GM23338 (cell line): ENCODE measurements at regions not wholly inside any gene's neighbourhood (a gene's known extent, or its start where the extent isn't known, plus 50 kb on each side); places are given as distances from the start of the nearest gene placed in this dataset.

Experiments used
- ATAC-seq: fragments of 200-7000 bp; cut with Tn5 transposase; 3 replicates; pipeline ENCODE4 v1.9.1; 2020
- DNase-seq: peaks from one replicate; pipeline ENCODE4 v3.0.0-alpha.2; 2015; ENCODE audit warnings: low spot score
- H2AFZ ChIP-seq: fragments of 200-600 bp; sonication (generic); 2 replicates; pipeline ENCODE4 v1.8.0; 2016; ENCODE audit warnings: antibody characterized with exemption, mild to moderate bottlenecking, moderate library complexity
- H3F3A ChIP-seq: fragments of 200-600 bp; sonication (generic); replicated peaks from 2 replicates; pipeline ENCODE4 v1.8.0; 2017; ENCODE audit warnings: antibody characterized with exemption, mixed run types, low read depth
- H3K27ac ChIP-seq: fragments of 200-600 bp; sonication (generic); 2 replicates; pipeline ENCODE4 v1.6.1; 2016; ENCODE audit warnings: low read depth
- H3K27me3 ChIP-seq: fragments of 200-600 bp; sonication (generic); 2 replicates; pipeline ENCODE4 v1.8.0; 2016; ENCODE audit warnings: mild to moderate bottlenecking, mixed run types, moderate library complexity; ENCODE audit not compliant: insufficient read depth
- H3K36me3 ChIP-seq: fragments of 200-600 bp; sonication (generic); 2 replicates; pipeline ENCODE4 v1.8.0; 2016; ENCODE audit warnings: mild to moderate bottlenecking; ENCODE audit not compliant: insufficient read depth
- H3K4me1 ChIP-seq: fragments of 200-600 bp; sonication (generic); 2 replicates; pipeline ENCODE4 v1.8.0; 2016; ENCODE audit warnings: mild to moderate bottlenecking, moderate library complexity; ENCODE audit not compliant: insufficient read depth
- H3K4me2 ChIP-seq: fragments of 200-600 bp; sonication (generic); 2 replicates; pipeline ENCODE4 v1.7.1; 2017; ENCODE audit warnings: mixed run types
- H3K4me3 ChIP-seq: fragments of 200-600 bp; sonication (generic); 2 replicates; pipeline ENCODE4 v1.6.1; 2016; ENCODE audit warnings: mixed run types
- H3K79me2 ChIP-seq: fragments of 200-600 bp; sonication (generic); replicated peaks from 2 replicates; pipeline ENCODE4 v1.8.0; 2017; ENCODE audit warnings: mild to moderate bottlenecking; ENCODE audit not compliant: insufficient read depth
- H3K9me2 ChIP-seq: fragments of 200-600 bp; sonication (generic); 2 replicates; pipeline ENCODE4 v1.8.0; 2017; ENCODE audit not compliant: insufficient read depth
- H4K20me1 ChIP-seq: fragments of 200-600 bp; sonication (generic); replicated peaks from 2 replicates; pipeline ENCODE4 v1.8.0; 2017; ENCODE audit warnings: mild to moderate bottlenecking; ENCODE audit not compliant: insufficient read depth
- H3K27ac Mint-ChIP-seq: 2 replicates; pipeline ENCODE4 v1.8.0; 2020; ENCODE audit warnings: inconsistent platforms, mild to moderate bottlenecking, moderate library complexity, mixed read lengths
- H3K27me3 Mint-ChIP-seq: 3 replicates; pipeline ENCODE4 v1.8.0; 2022; ENCODE audit warnings: low read depth, mild to moderate bottlenecking, moderate library complexity, mixed read lengths, inconsistent platforms; ENCODE audit not compliant: insufficient read depth, poor library complexity
- H3K36me3 Mint-ChIP-seq: 3 replicates; pipeline ENCODE4 v1.8.0; 2021; ENCODE audit warnings: low read depth, mild to moderate bottlenecking, inconsistent platforms, moderate library complexity, mixed read lengths
- H3K4me1 Mint-ChIP-seq: 3 replicates; pipeline ENCODE4 v1.8.0; 2020; ENCODE audit warnings: mild to moderate bottlenecking, inconsistent platforms, mixed read lengths
- H3K4me3 Mint-ChIP-seq: 3 replicates; pipeline ENCODE4 v1.8.0; 2021; ENCODE audit warnings: moderate library complexity, mild to moderate bottlenecking, inconsistent platforms, mixed read lengths
- H3K9me3 Mint-ChIP-seq: 3 replicates; pipeline ENCODE4 v1.8.0; 2020; ENCODE audit warnings: moderate library complexity, mild to moderate bottlenecking, inconsistent platforms, mixed read lengths
- CTCF ChIP-seq, 2 experiments: fragments of 200-600 bp in 1 of 2; sonication (generic) in 1 of 2; conservative IDR thresholded peaks; 2 replicates each; pipeline versions ENCODE4 v1.5.1 to v1.6.1; 2016 to 2017; ENCODE audit warnings: antibody characterized with exemption in 2 of 2, low read depth in 2 of 2, mild to moderate bottlenecking in 2 of 2, moderate library complexity in 1 of 2
- ETS1 ChIP-seq: IDR thresholded peaks from 2 replicates; pipeline ENCODE4 v1.6.1; 2016; ENCODE audit warnings: antibody characterized with exemption
- POLR2AphosphoS5 ChIP-seq: IDR thresholded peaks from 2 replicates; pipeline ENCODE4 v1.6.1; 2016; ENCODE audit warnings: antibody characterized with exemption, low read depth
- STAT1 ChIP-seq: IDR thresholded peaks from one replicate; pipeline ENCODE4 v1.6.1; 2016; ENCODE audit warnings: antibody characterized with exemption; ENCODE audit not compliant: unreplicated experiment

- Histone ChIP-seq H3K36me3 (no peaks in the 10 kb centered on the region), H3K79me2 (no peaks in the 10 kb centered on the region), H3K4me3 (no peak overlapping the region), H3F3A (no peaks in the 10 kb centered on the region), H3K4me1 (no peaks in the 10 kb centered on the region; the same call in 1 of the 2 replicates), H3K9me2 (no peaks in the 10 kb centered on the region), H3K27me3 (no peaks in the 10 kb centered on the region), H4K20me1 (no peaks in the 10 kb centered on the region), H3K4me2 (no peak overlapping the region), H3K27ac (no peak overlapping the region), H2AFZ (no peak overlapping the region)
- peaks cover 18% of the 10 kb centered on the region for H3K4me1 Mint-ChIP-seq
- ATAC-seq = peak; percentile 16
- no peak for TF ChIP-seq POLR2AphosphoS5
- TF ChIP-seq CTCF (conservative IDR thresholded peaks at IDR 0.05; ENCODE audit: low read depth in 2 of 2) = peak in 1 of 2 experiments; percentile 51; a peak in 2 of 4 replicates
- H3K27ac Mint-ChIP-seq = no peak overlapping the region
- no peaks in the 10 kb centered on the region; the same call in 2 of the 3 replicates for H3K36me3 Mint-ChIP-seq
- no peak for DNase-seq
- no peak overlapping the region for H3K4me3 Mint-ChIP-seq
- no peaks in the 10 kb centered on the region for H3K9me3 Mint-ChIP-seq
- peaks cover 19% of the 10 kb centered on the region for H3K27me3 Mint-ChIP-seq
These were observed 63.0 kb upstream of the THY1 start for GRCh38 chr11:119486016-119486415.

- no peaks in the 10 kb centered on the region; the same call in 2 of the 3 replicates for H3K36me3 Mint-ChIP-seq
- TF ChIP-seq POLR2AphosphoS5 (no peak), CTCF (conservative IDR thresholded peaks at IDR 0.05; ENCODE audit: low read depth in 2 of 2) (peak; percentile 44 to 46; a peak in 3 of 4 replicates)
- no peaks in the 10 kb centered on the region for H4K20me1 ChIP-seq
- H3K79me2 ChIP-seq = no peaks in the 10 kb centered on the region
- no peaks in the 10 kb centered on the region; the same call in 1 of the 2 replicates for H3K4me1 ChIP-seq
- no peaks in the 10 kb centered on the region for H3K9me2 ChIP-seq
- H3K4me3 Mint-ChIP-seq = no peak overlapping the region
- no peak overlapping the region for H2AFZ ChIP-seq
- no peaks in the 10 kb centered on the region for H3K36me3 ChIP-seq
- ATAC-seq (peak; percentile 76), DNase-seq (peak; percentile 77)
- no peak overlapping the region for H3K4me2 ChIP-seq
- H3K4me3 ChIP-seq = no peak overlapping the region
- no peak overlapping the region for H3K27ac Mint-ChIP-seq
- H3K27ac ChIP-seq = no peak overlapping the region
- H3K27me3 ChIP-seq = no peaks in the 10 kb centered on the region
- peaks cover 24% of the 10 kb centered on the region for H3K4me1 Mint-ChIP-seq
- H3K27me3 Mint-ChIP-seq = peaks cover 26% of the 10 kb centered on the region
- H3K9me3 Mint-ChIP-seq = no peaks in the 10 kb centered on the region
- H3F3A ChIP-seq = no peaks in the 10 kb centered on the region
These were observed 62.0 kb upstream of the THY1 start for GRCh38 chr11:119484741-119485605.

DNA sequence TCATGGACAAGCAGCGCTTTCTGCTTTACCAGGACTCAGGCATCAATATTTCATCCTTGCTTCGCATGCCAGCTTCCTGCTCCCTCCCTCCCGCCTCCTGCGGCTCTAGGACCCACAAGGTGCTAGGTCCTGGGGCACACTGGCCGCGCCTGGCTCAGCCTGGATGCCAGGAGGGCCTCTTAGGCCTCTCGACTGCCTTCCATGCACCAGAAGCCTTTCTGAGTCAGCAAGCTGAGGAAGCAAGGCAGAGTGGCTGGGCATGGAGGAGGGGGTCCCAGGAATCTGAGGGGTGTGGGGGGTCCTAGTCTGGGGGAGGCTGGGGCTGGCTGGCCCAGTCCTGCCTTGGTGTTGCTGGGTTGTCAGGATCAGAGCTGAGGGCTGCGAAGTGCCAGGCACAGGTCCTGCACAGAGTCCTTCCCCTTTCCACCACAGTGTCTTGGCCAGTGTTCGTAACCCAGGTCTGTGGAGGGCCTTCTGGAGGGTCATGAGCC lies 61.0 kb upstream of the THY1 start:
- Histone ChIP-seq H3K4me1 (no peaks in the 10 kb centered on the region; the same call in 1 of the 2 replicates), H3K27ac (no peak overlapping the region), H3K79me2 (no peaks in the 10 kb centered on the region), H3K27me3 (no peaks in the 10 kb centered on the region), H4K20me1 (no peaks in the 10 kb centered on the region), H3K4me3 (no peak overlapping the region), H3K4me2 (no peak overlapping the region), H3K9me2 (no peaks in the 10 kb centered on the region), H3F3A (no peaks in the 10 kb centered on the region), H2AFZ (no peak overlapping the region), H3K36me3 (no peaks in the 10 kb centered on the region)
- H3K27me3 Mint-ChIP-seq = peaks cover 23% of the 10 kb centered on the region
- peaks cover 28% of the 10 kb centered on the region for H3K4me1 Mint-ChIP-seq
- peak overlapping the region; percentile 18; the same call in 1 of the 2 replicates for H3K27ac Mint-ChIP-seq
- no peaks in the 10 kb centered on the region; the same call in 2 of the 3 replicates for H3K36me3 Mint-ChIP-seq
- no peak overlapping the region for H3K4me3 Mint-ChIP-seq
- DNase-seq (no peak), ATAC-seq (no peak)
- TF ChIP-seq CTCF (conservative IDR thresholded peaks at IDR 0.05; ENCODE audit: low read depth in 2 of 2) (no peak), STAT1 (no peak), ETS1 (no peak), POLR2AphosphoS5 (no peak)
- no peaks in the 10 kb centered on the region for H3K9me3 Mint-ChIP-seq
